CD14-positive monocyte (primary cell): ENCODE measurements at regions not wholly inside any gene's neighbourhood (a gene's known extent, or its start where the extent isn't known, plus 50 kb on each side); places are given as distances from the start of the nearest gene placed in this dataset.

Experiments used
- DNase-seq, 3 donors: peaks; one replicate each; pipeline ENCODE4 v3.0.0-alpha.2; 2011 to 2022
- H2AFZ ChIP-seq: 2 replicates; pipeline ENCODE4 v1.6.0; 2012; ENCODE audit warnings: mild to moderate bottlenecking, low read depth, low read length, inconsistent platforms; ENCODE audit not compliant: insufficient read depth, poor library complexity, severe bottlenecking
- H3K27ac ChIP-seq, 2 donors: 1 replicate in 1 of 2; 2 replicates in 1 of 2; pipeline ENCODE4 v1.5.1; 2012 to 2013; ENCODE audit warnings: low read length in 2 of 2, control low read depth in 1 of 2, inconsistent platforms in 1 of 2, low read depth in 1 of 2, mild to moderate bottlenecking in 1 of 2
- H3K27me3 ChIP-seq, 2 donors: one replicate each; pipeline versions ENCODE4 v1.6.0 to v1.6.1; 2011 to 2013; ENCODE audit warnings: low read length in 2 of 2; ENCODE audit not compliant: control insufficient read depth in 2 of 2, insufficient read depth in 2 of 2
- H3K36me3 ChIP-seq, 2 donors: replicated peaks in 1 of 2; 1 replicate in 1 of 2; 2 replicates in 1 of 2; pipeline versions ENCODE4 v1.5.1 to v1.6.1; 2012 to 2013; ENCODE audit warnings: low read length in 2 of 2, control low read depth in 1 of 2, inconsistent platforms in 1 of 2, mild to moderate bottlenecking in 1 of 2; ENCODE audit not compliant: insufficient read depth in 2 of 2, control insufficient read depth in 1 of 2
- H3K4me1 ChIP-seq, 2 donors: 1 replicate in 1 of 2; 2 replicates in 1 of 2; pipeline versions ENCODE4 v1.5.1 to v1.6.1; 2012 to 2013; ENCODE audit warnings: low read length in 2 of 2, control low read depth in 1 of 2, inconsistent platforms in 1 of 2, mild to moderate bottlenecking in 1 of 2, moderate library complexity in 1 of 2; ENCODE audit not compliant: insufficient read depth in 2 of 2, control insufficient read depth in 1 of 2
- H3K4me2 ChIP-seq: replicated peaks from 2 replicates; pipeline ENCODE3; 2012; ENCODE audit warnings: low read length, moderate library complexity, mild to moderate bottlenecking; ENCODE audit not compliant: poor library complexity, severe bottlenecking; ENCODE audit errors: extremely low read depth
- H3K4me3 ChIP-seq, 3 experiments: fragments of 200-600 bp in 1 of 3; sonication (generic) in 1 of 3; replicated peaks in 1 of 3; 1 replicate in 2 of 3; 2 replicates in 1 of 3; pipeline ENCODE4 v1.5.1; 2011 to 2013; ENCODE audit warnings: low read length in 3 of 3, mild to moderate bottlenecking in 3 of 3, control low read depth in 2 of 3, low read depth in 2 of 3, inconsistent platforms in 1 of 3, moderate library complexity in 1 of 3
- H3K79me2 ChIP-seq: 2 replicates; pipeline ENCODE4 v1.6.0; 2012; ENCODE audit warnings: mild to moderate bottlenecking, control low read depth, inconsistent platforms, low read length, moderate library complexity; ENCODE audit not compliant: insufficient read depth
- H3K9ac ChIP-seq: 2 replicates; pipeline ENCODE4 v1.6.0; 2017; ENCODE audit warnings: low read length, mild to moderate bottlenecking; ENCODE audit not compliant: insufficient read depth, poor library complexity, severe bottlenecking
- H3K9me3 ChIP-seq, 2 donors: replicated peaks in 1 of 2; 1 replicate in 1 of 2; 2 replicates in 1 of 2; pipeline versions ENCODE4 v1.5.1 to v1.6.1; 2012 to 2013; ENCODE audit warnings: low read length in 2 of 2, control low read depth in 1 of 2; ENCODE audit not compliant: control insufficient read depth in 1 of 2, insufficient read depth in 1 of 2
- H4K20me1 ChIP-seq: 2 replicates; pipeline ENCODE4 v1.6.0; 2012; ENCODE audit warnings: mild to moderate bottlenecking, low read length, control low read depth, moderate library complexity; ENCODE audit not compliant: insufficient read depth
- H3K27ac Mint-ChIP-seq, 7 donors: one replicate each; pipeline ENCODE4 v1.8.0; 2020; ENCODE audit warnings: mild to moderate bottlenecking in 7 of 7, mixed read lengths in 7 of 7, moderate library complexity in 6 of 7, inconsistent platforms in 2 of 7
- H3K27me3 Mint-ChIP-seq, 3 donors: one replicate each; pipeline ENCODE4 v1.8.0; 2021 to 2022; ENCODE audit warnings: low read depth in 3 of 3, mild to moderate bottlenecking in 3 of 3, mixed read lengths in 3 of 3, moderate library complexity in 3 of 3, inconsistent platforms in 1 of 3
- H3K36me3 Mint-ChIP-seq, 2 donors: one replicate each; pipeline ENCODE4 v1.8.0; 2020; ENCODE audit warnings: mixed read lengths in 2 of 2, inconsistent platforms in 1 of 2, mild to moderate bottlenecking in 1 of 2
- H3K4me1 Mint-ChIP-seq: one replicate; pipeline ENCODE4 v1.8.0; 2020; ENCODE audit warnings: mild to moderate bottlenecking, mixed read lengths
- H3K4me3 Mint-ChIP-seq, 2 donors: one replicate each; pipeline ENCODE4 v1.8.0; 2020; ENCODE audit warnings: mild to moderate bottlenecking in 2 of 2, mixed read lengths in 2 of 2, moderate library complexity in 1 of 2
- H3K9me3 Mint-ChIP-seq, 7 donors: one replicate each; pipeline ENCODE4 v1.8.0; 2020 to 2022; ENCODE audit warnings: mixed read lengths in 7 of 7, mild to moderate bottlenecking in 6 of 7, moderate library complexity in 6 of 7, inconsistent platforms in 2 of 7
- WGBS: methylation state at CpG from one replicate; pipeline ENCODE4 v1.1.5; 2013; ENCODE audit warnings: missing lambda C conversion rate; ENCODE audit not compliant: insufficient coverage; 5-methylcytosine and 5-hydroxymethylcytosine counted together
- intact Hi-C, 2 donors: fragments of 100-400 bp; cut with micrococcal nuclease; formaldehyde crosslinking; loops; one replicate each; pipeline versions ENCODE4 v1.15.0 to v1.15.1; 2023
- TF ChIP-seq, protein P1 (sequence below): fragments of 200-600 bp; IDR thresholded peaks from one replicate; pipeline ENCODE4 v1.8.0; 2022; ENCODE audit warnings: antibody characterized with exemption, mild to moderate bottlenecking

DNA sequence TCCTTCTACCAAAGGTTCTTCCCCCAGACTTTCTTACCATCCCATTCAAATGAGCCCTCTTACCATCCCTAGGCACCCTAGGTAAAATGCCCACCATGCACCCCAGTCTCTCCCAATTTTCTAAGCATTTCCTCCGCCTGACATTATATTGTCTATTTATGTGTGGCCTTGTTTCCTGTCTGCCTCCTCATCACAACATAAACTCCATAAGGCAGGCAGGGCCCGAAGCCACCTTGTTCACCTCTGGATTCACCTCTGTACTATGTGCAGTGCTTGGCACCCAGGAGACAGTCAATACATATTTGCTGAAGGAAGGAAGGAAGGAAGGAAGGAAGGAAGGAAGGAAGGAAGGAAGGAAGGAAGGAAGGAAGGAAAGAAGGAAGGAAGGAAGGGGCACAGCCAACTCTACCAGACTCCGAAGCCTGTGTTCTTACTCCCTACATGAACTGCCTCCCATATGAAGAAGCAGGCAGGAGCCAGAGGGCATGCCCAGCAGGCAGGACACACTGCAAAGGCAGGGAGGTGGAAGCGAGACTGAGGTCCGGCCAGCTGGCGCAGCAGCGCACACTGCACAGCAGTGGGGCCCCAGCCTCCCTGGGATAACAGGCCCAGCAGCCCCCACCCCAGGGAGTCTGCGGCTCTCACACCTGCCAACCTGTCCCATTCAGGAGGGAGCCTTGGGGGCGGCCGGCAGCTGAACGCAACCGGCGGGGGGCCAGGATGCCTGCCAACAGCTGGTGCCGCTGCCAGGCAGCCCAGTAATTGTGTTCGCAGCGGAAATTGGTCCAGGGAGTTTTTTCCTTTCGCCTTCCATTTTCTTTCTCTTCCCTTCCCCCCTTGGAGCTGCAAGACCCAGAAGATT lies 106.0 kb upstream of the LINGO1 start:
- peaks cover 2 to 12% (median 6%) of the 10 kb centered on the region in 3 donors for H3K27me3 Mint-ChIP-seq

DNA sequence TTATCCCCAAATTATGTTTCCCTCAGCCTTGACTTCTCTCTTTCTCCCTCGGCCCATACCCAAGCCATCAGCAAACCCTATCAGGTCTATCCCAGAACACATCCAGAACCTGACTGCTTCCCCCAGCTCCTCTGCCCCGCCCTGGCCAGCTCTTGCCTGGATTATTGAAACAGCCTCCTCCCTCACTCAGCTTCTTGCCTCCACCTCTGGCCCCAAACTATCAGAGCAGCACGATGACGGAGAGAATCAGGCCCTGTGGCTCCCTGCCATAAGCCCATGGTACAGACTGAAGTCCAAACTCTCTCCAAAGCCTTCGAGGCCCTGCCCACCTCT lies 105.3 kb upstream of the LINGO1 start:
- WGBS: 91% methylated on average over 5 of the region's 5 CpGs
- H3K9me3 ChIP-seq: no peaks in the 10 kb centered on the region
- H3K27me3 Mint-ChIP-seq: peaks cover 2 to 12% (median 7%) of the 10 kb centered on the region in 3 donors

More for the DNA sequence above, 106.0 kb upstream of the LINGO1 start:
- Histone ChIP-seq H3K4me1 (no peaks in the 10 kb centered on the region), H3K79me2 (no peaks in the 10 kb centered on the region), H3K27me3 (peaks cover 0 to 7% of the 10 kb centered on the region in 2 donors), H3K9me3 (no peaks in the 10 kb centered on the region), H3K27ac (no peak overlapping the region), H3K9ac (no peak overlapping the region), H3K4me3 (no peak overlapping the region), H3K36me3 (no peaks in the 10 kb centered on the region), H3K4me2 (no peak overlapping the region), H2AFZ (no peak overlapping the region), H4K20me1 (no peaks in the 10 kb centered on the region)
- H3K27ac Mint-ChIP-seq: no peak overlapping the region
- no peak overlapping the region for H3K4me3 Mint-ChIP-seq
- TF ChIP-seq, protein P1, sequence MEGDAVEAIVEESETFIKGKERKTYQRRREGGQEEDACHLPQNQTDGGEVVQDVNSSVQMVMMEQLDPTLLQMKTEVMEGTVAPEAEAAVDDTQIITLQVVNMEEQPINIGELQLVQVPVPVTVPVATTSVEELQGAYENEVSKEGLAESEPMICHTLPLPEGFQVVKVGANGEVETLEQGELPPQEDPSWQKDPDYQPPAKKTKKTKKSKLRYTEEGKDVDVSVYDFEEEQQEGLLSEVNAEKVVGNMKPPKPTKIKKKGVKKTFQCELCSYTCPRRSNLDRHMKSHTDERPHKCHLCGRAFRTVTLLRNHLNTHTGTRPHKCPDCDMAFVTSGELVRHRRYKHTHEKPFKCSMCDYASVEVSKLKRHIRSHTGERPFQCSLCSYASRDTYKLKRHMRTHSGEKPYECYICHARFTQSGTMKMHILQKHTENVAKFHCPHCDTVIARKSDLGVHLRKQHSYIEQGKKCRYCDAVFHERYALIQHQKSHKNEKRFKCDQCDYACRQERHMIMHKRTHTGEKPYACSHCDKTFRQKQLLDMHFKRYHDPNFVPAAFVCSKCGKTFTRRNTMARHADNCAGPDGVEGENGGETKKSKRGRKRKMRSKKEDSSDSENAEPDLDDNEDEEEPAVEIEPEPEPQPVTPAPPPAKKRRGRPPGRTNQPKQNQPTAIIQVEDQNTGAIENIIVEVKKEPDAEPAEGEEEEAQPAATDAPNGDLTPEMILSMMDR: no peak
- peaks cover 4% of the 10 kb centered on the region for H3K4me1 Mint-ChIP-seq
- DNase-seq: no peak
- intact Hi-C loops: no loop called here
- H3K36me3 Mint-ChIP-seq: no peaks in the 10 kb centered on the region
- no peaks in the 10 kb centered on the region for H3K9me3 Mint-ChIP-seq
- 52% methylated on average over 10 of the region's 17 CpGs for WGBS

More for the DNA sequence above, 105.3 kb upstream of the LINGO1 start:
- no peak overlapping the region for H3K27ac ChIP-seq
- H3K9me3 Mint-ChIP-seq: no peaks in the 10 kb centered on the region
- no peaks in the 10 kb centered on the region for H3K36me3 Mint-ChIP-seq
- no peaks in the 10 kb centered on the region for H3K36me3 ChIP-seq
- no peak overlapping the region for H3K4me3 Mint-ChIP-seq
- DNase-seq: no peak
- H3K4me2 ChIP-seq: no peak overlapping the region
- no peak overlapping the region for H3K4me3 ChIP-seq
- no peaks in the 10 kb centered on the region for H3K4me1 ChIP-seq
- H3K27ac Mint-ChIP-seq: no peak overlapping the region
- no peak overlapping the region for H3K9ac ChIP-seq
- no peak overlapping the region for H2AFZ ChIP-seq
- H3K4me1 Mint-ChIP-seq: peaks cover 4% of the 10 kb centered on the region
- intact Hi-C loops: no loop called here
- no peaks in the 10 kb centered on the region for H4K20me1 ChIP-seq
- H3K27me3 ChIP-seq: peaks cover 0 to 7% of the 10 kb centered on the region in 2 donors
- TF ChIP-seq, protein P1: no peak
- no peaks in the 10 kb centered on the region for H3K79me2 ChIP-seq
